GM10266 (cell line): ENCODE measurements at regions not wholly inside any gene's neighbourhood (a gene's known extent, or its start where the extent isn't known, plus 50 kb on each side); places are given as distances from the start of the nearest gene placed in this dataset.

Experiments
- DNase-seq: peaks from one replicate; pipeline ENCODE4 v3.0.0; 2012; ENCODE audit errors: extremely low spot score
- CTCF ChIP-seq: IDR thresholded peaks from 2 replicates; pipeline ENCODE4 v1.5.1; 2012; ENCODE audit warnings: mild to moderate bottlenecking, low read depth; ENCODE audit not compliant: control insufficient read depth, insufficient read depth; ENCODE audit errors: missing control alignments

GRCh38 chr9:8251566-8251965 is 452.0 kb upstream of the DMAC1 start:
- no peak for TF ChIP-seq CTCF
- no peak for DNase-seq

DNA sequence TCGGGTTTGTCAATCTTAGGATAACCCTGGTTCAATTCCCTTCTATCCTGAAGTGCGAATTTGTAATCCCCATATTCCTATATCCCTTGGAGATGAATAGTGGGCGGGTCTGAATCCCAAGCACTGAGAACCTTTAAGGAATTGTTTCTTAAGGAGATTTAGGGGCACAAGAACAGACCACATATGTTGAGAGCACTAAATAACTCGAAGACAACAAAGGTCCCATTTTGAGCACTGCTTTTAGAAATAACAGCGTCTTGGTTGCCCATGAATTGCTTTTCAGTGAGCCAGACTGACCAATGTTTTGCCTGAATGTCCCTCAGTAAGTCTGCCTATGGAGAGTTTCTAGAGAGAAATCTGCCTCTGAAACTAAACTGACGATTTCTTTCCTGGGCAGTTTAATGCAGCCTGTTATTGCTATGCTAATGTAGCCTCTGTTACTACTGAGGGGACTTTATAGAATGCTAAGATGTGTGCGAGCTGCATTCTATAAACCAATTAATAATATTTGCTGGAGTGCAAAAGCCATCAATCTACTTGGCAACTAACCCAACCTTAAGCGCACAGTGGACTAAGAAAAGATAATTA is 445.0 kb upstream of the DMAC1 start:
- DNase-seq = no peak
- TF ChIP-seq CTCF = no peak

DNA sequence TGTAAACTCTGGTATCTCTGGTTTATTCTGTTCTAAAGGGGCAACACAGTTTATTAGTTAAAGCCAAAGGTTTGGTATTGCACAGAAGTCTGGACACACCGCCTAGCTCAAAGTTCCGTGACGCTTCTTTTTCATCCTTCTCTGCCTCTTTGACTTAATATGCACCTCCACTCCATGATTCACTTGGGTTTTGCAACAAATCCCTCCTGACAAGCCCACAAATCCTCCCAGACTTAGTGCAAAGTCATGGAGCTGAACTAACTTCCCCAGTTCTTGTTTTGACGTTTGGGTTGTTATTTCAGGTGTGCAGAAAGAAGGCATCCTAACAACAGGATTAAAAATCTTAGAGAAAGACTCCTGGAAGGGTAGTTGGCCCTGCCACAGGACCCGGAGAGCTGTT is 441.6 kb upstream of the DMAC1 start:
- no peak for DNase-seq
- no peak for TF ChIP-seq CTCF

DNA sequence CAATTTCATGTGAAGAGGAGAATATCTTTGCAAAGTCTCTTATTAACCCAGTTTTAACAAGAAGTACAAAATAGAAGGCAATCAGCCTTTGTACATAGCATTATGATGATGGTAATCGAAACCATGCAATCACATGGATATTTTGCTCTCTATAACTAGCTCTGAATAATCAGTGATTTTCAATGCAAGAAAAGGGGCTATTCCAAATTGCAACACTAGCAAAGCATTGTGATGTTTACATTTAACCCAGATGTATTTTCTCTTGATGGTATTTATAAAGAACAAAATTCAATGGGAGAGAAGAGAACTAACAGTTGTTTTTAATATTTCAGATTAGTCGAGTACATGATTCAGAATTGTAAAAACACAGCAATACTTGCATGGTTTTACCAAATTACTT is 437.5 kb upstream of the DMAC1 start:
- DNase-seq = no peak
- no peak for TF ChIP-seq CTCF

DNA sequence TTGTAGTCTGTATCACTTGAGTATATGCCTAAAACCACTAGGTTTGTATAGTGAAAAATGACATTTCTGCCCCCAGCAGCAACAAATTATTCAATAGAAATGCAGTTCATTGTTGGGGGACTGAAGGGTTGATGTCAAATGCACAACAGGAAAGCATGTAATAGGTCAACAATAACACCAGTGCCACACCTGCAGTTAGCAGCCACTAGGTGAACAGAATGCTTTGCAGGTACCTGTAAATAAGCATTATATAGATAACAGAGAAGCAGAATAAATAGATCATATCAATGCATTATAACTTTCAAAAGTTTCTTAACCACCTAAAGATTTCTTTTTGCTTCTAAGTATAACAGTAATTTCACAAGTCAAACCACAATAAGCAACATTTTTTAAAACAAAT is 435.9 kb upstream of the DMAC1 start:
- no peak for TF ChIP-seq CTCF
- DNase-seq = no peak

DNA sequence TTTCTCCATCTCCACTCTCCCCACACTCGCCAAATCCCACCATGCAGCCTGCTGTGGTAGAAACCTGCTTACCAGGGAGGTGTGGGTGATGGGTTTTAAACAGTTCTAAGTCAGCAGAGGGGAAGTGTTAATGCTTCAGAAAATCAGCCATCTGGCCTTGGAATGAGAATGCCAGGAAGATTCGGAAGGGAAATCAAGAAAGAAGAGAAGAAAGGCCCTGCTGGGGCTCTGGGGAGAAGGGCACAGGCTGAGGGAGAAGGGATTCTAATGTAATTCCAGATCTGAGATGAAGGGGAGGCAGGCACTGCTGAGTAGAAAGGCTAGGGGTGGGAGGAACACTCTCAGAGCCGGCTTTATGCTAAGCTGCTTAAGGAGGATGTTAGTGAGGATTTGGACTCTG is 434.7 kb upstream of the DMAC1 start:
- no peak for DNase-seq
- TF ChIP-seq CTCF = no peak

DNA sequence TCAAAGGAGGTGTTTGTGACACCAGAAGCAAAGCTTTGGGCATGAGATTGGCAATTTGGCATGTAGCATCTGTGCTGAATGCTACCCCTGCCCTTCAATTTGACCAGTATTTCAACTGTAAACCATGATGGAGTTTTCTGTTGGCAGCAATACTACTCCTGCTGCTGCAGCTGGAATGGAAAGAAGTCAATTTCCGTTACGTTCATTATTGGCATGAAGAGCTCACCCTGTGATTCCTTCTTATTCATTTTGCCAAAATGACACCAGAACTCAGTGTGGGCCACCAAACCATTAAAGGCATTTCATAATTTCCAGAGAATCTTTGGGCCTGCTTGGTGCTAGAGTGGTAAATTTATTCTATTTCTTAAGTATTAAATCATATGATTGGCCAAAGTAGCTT is 433.1 kb upstream of the DMAC1 start:
- DNase-seq = no peak
- no peak for TF ChIP-seq CTCF
